AML-193 (cell line): ENCODE measurements at regions not wholly inside any gene's neighbourhood (a gene's known extent, or its start where the extent isn't known, plus 50 kb on each side); places are given as distances from the start of the nearest gene placed in this dataset.

Source experiments
- DNase-seq, 2 experiments: peaks; one replicate each; lab custom pipeline; 2025; lab: John Stamatoyannopoulos, UW

DNA sequence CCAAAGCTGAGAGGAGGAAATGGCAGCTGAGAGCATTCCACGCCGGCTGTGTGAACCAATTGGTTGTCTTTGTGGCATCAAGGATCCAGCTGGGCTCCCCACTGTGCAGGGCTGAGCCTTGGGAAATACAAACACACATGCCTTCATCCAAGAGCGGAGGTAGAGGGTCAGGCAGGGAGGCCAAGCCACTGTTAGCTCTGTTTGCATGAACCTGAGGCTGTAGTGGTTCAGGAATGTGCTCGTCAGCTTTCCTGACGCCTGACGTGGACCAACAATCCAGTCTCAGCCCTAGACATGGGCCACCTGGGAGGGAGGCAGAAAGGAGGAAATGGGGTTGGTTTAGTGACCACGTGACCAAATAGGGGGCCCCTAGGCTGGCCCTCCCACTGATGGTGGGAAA is 276.9 kb downstream of the TLE3 start:
- DNase-seq = no peak

DNA sequence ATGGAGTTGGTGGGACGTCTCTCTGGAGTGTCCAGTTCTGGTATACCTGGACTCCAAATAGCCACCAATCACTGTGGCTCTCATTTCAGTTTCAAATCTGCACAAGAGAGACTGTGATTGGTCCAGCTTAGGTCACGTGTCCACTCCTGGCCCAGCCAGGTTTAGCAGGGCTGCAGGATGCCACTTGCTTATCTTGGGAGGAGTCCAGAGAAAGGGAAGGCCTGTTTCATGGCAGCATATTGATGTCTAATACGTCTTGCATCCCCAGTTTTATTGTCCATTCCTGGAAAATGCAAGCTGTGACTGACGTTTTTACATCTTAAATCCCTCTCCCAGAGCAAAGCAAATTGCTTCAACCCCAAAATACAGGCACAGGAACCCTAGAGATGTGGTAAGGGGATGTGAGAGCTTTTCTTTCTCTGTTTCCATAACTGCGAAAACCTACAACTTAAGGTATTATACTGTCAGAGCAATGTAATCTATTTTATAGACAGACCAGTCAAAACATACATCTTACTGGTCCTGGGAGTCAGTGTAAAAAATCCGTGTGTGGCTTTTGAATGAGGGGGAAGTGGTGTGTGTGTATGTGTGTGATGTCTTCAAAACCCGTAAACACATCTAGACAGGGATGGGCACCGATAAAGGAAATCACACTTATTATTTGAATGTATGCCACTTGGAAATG is 274.4 kb downstream of the TLE3 start:
- no peak for DNase-seq

DNA sequence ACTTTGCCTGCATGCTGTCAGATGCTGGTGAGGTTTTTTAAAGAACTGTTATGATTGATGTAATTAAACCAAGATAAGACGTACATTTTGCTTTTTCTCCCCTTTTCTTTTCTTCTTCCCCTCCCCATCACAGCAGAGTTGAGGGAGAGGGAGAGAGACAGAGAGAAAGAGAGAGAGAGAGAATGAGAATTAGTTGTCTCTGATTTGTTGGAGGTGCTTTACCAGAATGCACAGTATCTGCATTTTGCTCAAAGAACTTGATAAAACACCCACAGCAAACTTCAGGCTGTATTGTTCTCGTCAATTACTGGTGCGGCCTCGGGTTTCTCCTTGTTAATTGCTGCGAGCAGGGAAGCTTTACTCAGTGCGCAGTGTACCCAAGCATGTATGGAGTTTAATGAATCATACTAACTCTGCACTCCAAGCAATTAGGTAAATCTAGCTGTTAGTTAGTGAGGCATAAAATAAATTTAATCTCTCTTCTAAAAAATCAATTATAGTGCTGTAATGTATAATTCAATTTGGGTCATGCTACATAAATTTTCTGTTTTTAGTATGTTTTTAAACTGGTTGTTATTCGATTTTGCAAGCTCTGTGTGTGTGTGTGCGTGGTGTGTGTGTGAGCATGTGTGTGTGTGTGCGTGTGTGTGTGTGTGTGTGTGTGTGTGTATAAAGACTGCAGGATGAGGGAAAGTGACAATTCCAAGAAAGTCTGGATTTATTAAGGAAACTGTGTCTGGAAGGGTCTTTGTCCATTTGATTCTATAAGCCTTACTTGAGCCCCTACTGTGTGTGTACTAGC is 273.4 kb downstream of the TLE3 start:
- no peak for DNase-seq

DNA sequence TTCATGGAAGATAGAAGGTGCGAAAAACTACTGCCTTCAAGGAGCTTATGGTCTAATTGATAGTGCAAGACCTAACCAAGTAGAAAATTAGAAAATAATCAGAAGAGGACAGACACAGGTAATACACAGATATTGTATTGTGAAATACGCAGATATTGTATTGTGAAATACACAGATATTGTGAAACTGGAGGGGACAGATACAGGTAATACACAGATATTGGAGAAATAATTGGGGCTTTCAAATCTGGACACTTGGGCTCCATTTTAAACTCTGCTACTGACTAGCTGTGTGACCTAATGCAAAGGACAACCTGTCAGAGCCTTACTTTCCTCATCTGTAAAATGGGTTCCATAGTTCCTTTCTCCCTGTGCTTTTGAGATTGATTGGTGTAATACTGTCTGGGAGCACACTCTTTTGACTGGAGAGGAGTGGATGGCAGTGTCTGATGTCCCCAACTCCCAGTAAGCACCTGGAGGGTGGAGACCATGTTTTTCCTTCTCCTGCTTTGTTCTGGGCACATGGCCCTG is 272.8 kb downstream of the TLE3 start:
- no peak for DNase-seq

DNA sequence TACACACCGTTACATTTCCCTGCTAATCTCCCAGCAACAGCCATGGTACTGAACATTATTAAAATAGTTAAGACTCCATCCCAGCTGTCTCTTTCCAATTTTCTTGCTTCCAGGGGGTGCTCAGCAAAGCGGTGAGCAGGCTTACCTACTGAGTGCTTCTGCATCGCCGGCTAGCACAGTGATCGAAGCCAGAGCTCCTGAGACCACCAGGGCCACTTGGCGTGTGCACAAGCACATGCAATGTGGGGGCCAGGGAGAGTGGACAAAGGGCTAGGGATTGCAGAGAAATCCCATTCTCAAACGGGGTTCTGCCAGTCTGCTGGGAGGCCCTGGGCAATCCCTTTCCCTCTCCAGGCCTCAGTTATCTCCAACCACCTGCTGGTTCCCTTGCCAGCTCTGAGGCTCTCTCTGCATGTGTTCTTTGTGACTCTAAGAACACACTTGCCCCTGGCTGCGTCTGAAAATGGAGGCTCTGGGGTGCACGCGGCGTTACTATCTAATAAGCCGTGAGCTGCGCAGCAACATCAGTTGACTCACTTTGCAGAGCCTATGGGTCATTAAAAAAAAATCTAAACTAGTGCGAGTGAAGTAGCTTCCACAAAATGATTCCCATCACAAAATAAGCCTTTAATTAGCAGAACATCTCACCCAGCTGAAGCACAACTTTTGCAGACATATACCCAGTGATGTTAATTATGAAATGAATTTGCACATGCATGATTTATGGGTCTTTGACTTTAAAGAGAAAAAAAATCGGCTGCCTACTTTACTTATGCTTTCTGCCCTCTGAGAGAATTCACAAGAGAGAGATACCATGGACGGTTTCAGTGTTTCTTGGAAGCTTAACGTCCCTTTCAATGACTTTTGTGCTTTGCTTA is 271.5 kb downstream of the TLE3 start:
- DNase-seq = no peak

DNA sequence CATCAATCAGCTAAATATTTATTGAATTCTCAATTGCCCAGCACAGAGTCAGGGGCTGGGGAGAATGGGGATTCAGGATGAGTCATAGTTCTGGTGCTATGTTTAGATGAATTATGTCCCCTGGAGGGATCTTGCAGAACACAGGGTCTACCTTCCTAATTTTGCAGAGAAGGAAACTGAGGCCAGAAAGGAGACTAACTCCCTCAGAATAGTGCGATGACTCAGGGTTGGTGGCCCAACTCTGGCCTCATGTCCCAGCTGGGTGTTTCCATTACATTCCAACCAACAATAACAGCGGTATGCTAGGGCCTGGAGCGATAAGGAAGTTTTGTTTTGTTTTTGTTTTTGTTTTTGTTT is 270.9 kb downstream of the TLE3 start:
- no peak for DNase-seq

DNA sequence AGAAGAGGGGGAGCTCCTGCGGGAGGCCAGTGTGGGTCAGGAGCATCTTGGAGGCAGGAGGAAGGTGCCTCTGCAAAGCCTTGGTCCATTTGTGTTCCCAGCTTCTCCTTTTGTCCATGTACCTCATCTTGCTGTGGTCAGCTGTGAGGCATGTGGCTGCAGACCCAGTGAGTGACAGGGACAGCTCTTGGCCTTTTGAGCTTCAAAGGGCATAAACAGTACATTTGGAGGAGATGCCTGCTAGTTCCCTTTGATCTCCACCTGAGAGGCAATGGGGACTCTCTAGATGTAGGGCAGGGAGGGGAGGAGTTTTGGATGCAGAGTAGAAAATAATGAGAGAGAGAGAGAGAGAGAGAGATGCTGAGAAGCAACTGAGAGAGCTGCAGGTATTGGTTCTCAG is 270.0 kb downstream of the TLE3 start:
- no peak for DNase-seq

DNA sequence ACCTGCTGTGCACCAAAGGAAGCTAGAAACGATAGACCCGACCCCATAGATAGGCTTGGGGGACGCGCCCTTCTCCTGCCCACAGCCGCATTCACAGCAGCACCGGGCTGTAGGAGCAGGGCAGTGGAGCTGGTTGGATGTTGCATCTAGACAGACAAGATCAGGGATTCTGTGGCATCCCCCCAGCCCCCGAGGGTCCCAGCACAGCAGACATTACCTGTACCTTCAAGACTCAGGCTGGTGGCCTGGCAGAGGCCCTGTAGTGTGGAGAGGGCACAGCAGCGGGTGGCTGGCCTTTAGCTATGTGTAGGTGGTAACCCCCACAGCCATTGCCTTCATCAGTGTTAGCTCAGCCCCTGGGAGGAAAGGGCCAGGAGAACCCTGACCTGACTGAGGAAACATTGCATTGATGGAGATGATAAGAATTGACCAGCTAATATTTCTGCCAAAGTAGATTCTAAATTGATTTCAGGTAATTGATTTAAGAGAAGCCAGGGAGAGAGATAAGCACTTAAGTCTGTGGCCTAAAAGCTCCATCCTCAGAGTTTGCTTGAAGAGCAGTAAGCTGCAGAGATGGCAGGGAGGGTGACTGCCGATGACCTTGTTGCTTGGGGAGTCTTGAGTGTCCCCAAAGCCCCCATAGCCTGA is 269.4 kb downstream of the TLE3 start:
- DNase-seq = no peak

DNA sequence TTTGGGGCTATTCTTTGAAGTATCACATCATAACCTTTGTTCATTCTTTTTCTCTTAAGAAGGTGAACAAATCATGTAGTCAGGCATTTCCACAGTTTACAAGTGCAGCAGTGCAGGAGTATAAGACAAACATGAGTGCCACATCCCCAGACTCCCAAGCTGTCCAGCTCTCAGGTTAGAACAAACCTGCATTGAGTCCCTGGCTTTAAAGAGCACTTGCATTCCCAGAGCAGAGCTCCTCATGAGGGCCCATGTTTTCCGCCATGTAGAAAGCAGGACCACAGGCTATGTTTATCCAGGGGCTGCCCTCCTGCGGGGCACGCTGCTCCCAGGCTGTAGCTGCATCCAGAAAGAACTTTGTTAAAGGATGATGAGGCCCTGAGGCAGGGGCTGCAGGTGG is 267.7 kb downstream of the TLE3 start:
- DNase-seq = no peak

DNA sequence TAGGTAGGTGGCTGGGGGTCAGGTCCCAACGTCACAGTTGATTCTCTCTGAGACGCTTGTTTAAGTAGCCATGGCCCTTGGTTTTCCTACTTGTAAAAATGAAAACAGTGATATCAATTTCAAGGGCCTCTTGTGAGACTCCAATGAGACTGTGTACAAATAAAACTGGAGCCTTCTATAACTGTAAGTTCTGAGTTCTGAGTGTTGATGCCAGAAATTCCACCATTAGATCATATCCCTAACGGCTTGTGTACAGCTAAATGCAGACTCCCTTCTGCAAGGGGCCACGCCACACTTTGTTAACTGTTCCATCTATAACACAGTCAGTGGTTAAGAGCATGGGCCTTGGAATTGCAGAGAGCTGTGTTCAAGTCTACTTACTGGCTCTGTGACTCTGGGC is 267.3 kb downstream of the TLE3 start:
- DNase-seq = no peak

DNA sequence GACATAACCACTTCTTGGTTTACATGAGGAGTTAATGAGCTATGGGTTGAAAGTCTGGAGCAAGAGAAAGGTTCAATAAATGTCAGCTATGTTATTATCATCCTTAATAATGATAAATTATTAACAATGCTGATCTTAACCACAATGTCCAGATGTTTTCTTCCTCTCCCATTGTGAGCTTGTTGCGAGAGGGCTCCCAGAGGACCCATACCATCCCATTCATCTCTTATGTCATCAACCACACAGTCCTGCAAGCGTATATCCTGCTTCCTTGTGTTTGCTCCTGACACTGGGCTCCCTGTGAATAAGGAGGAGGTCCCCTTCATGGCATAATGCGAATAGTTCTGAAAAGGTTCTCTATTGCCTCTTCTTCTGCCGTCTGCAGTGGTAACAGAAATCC is 266.8 kb downstream of the TLE3 start:
- no peak for DNase-seq

DNA sequence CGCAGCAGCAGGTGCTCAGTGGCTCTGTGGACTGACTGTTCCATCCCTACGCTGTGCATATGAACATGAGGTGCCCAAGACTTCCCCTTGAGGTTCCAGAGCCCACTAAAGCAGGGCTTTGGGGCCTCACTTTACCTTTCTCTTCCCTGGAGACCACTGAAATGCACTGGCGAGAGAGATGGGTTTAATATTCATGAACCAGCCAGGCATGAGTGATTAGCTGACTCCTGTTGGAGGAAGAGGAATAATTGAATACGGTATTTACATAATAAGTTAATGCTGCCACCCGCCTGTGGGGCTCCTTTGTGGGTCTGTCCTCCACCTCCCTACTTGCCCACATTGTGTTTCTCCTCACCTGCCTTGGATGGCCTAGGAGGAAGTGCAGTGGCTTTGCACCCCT is 263.4 kb downstream of the TLE3 start:
- no peak for DNase-seq

DNA sequence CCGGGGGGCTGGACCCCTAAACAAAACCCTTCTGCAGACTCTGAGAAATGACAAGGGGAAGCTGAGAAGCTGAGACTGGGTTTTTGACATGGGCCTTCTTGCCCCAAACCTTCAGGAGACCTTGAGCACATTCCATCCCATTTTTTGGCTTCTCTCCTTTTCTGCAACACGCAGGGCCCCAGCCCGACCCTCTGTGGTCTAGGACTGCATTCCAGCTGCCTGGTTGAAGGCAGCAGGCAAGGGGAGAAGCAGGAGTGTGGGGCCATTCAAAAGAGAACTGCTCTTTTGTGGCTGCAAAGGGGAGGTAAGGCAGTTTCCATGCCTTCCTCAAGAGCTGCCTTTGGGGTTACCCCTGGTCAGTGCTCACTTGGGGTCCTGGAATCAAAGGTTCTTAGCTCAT is 263.0 kb downstream of the TLE3 start:
- no peak for DNase-seq

DNA sequence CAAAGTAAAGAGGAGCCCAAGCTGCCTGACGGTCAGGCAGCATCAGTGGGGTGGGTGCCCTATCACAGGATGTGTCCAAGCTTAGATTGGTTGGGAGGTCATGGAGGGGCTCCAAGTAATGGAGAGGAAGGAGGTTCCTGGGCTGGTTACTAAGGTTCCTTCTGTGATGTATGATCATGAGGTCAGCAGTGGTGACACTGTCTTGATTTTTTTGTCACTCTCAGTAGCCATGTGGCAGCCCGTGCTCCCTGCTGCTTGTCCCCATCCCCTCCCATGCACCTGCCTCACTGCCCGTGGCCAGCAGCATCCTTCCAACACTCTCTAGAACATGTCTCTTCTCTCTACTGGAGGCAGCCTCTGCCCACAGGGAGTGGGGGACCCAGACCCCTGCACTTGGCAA is 261.7 kb downstream of the TLE3 start:
- DNase-seq = no peak

DNA sequence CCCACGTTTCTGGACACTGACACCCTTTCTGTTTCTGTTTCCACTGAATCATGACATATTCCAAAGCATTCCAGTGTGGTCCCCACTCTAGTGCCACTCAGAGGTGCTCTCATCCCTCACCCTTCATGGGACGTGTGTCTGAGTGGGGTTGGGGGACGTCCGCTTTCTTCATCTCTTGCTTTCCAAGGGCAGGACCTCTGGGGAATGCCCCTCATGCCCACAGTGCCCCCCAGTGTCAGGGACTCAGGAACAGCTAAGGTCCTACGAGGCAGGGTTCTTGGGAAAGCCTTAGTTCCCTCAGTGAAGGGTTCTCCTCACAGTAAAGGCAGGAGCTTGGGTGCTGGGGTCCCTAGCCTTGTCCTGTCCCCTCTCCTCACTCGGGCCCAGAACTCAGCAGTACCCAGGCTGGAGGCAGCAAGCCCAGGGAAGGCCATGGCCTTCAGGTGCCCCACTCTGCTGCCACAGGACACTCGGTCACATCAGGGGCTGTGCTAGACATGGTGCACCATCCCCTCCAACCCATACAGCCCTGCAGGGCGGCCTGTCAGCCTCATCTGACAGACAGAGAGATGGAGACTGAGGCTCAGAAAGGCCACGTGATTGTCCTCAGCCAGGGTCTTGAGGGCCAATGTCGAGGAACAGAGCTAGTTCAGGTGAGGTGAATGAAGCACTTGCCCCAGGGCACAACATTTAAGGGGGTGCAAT is 261.0 kb downstream of the TLE3 start:
- no peak for DNase-seq

DNA sequence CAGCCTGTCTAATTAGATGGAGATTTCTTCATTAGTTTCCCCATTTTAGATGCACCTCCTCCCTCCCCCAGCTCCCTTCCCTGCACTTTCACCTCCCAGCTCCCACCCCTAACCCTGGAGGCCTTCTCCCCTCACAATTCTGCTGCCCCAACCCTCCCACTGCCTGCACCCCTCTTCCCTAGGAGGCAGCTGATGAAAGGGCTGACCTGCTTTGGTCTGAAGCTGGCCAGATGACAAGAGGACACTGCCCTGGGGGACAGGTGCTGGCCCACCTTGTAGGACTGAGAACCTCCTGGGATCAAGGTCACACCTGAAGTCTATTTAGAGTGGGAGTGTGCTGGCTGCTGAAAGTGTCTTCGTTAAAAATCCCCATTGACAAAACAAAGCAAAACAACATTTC is 259.4 kb downstream of the TLE3 start:
- no peak for DNase-seq

DNA sequence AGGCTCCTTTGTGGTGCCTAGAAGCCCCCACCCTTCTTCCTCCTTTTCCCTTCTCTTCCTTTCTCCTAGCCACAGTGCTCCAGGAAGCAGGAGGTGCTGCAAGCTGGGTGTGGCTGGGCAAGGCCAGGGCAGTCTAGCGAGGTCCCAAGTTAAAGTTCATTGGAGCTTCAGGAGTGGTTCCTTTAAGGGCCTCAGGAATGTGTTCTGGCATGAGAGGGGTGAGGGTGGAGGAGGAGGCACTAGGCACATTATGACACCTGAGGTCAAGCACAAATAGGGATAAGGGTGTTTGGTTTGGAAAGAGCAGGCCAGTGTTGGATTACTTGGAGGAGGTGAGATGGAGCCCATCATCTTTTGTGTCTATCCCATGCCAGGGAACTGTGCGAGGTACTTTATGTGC is 258.7 kb downstream of the TLE3 start:
- DNase-seq = no peak

DNA sequence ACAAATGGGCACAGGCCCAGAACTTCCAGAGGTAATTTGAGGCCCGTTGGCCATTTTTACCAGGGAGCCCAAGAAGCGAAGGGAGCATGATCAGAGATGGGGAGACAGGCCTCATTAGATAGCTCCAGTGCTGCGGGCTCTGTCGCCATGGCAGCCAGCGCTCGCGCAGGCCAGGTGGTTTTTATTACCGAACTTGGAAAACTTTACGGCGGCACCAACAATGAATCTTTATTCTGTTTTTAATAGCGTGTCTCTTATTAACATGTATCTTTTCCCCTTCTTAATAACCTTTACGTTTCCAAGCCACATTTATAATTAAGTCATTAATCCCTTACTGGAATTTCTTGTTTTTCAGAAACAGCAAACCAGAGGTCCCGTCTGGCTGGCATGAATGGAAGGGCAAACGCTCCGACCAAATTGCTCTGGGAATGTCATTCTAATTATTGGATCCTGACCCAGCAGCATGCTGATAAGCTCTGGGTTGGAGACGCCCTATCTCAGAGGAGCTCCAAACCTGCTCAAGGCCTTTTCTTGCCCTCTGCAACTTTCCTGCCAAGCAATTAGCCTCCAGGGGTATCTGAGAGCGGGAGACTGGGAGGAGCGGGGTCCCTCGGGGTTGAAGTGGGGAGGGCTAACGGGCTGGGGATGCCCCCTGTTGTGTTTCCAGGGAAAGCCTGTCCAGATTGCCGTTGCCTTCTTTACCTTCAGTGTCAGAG is 256.4 kb downstream of the TLE3 start:
- no peak for DNase-seq

DNA sequence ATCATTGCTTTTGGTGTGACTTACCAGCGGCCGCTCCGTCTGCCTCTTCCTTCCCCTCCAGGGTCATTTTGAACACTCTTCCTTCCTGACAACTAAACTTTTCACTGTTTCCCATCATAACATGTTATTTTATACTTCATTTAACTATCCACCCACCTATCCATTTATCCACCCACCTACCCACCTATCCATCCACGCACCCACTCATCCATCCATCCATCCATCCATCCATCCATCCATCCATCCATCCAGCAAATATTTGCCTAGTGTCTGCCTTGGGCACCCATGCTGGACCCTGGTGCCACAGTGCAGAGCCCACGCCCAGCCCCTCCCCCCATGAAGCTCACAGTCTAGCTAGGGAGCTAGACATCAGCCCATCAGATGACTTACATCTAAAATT is 254.9 kb downstream of the TLE3 start:
- DNase-seq = no peak

DNA sequence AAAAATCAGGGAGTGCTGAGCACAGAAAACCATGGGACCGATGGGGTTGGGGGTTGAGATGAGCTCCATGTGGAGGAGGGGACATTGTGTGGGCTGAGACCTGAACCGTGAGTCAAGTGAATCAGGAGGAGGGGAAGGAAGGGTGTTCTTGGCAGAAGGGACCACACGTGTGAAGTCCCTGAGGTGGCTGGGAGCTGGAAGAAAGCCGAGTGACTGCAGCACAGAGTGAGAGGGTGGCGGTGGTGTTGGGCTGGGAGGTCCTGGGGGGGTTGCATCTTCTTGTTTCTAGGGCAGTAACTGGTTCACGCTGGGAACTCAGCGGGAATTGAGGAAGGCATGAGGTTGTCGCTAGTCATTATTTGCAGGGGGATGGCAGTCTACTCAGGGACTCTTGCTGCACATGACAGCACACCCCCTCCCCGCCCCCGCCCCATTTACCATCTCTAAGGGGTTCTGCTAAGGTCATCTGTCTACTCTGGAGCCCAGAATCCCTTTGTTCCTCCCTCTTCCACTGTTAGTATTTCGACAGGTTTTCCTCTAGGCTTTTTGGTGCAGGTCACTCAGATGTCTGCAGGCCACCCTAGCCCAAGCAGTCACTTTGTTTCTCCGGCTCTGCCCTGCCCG is 254.3 kb downstream of the TLE3 start:
- DNase-seq = no peak
